ENCODE measurements at regions not wholly inside any gene's neighbourhood (a gene's known extent, or its start where the extent isn't known, plus 50 kb on each side); places are given as distances from the start of the nearest gene placed in this dataset.
"Not testable (repeated sequence)": the region's sequence is repeated elsewhere in the genome, so short reads cannot be mapped to it uniquely, and the experiment has no call there.

DNA sequence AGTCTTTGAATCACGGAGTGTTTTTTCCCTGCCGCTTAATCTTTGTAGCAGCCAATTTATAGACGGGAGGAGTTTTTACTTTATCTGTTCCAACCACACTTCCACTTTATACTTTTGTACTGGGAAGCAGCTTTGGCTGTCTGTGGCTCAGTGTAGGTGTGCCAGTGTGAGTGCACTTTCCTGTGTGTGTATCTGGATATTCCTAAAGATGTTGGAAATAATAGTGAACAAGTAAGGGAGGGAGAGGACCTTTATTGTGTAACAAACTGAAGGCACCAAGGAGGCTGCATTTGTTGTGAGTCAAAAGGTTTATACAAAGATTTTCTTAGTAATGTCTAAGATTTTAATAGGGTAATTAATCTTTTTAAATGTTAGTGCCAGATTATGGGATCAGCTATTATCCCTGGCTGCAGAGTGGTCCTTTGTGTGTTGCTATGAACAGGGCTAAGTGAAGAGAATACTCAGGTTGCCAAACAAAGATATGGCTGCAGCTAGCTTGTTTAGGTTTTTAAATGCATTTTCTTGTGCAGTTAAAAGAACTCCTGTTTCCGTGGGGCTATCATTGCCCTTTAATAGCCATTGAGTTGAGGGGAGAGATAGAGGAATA lies 226.3 kb downstream of the RNF144B start:
- H3K27me3 ChIP-seq (ENCODE audit: insufficient read depth, low read length): peaks cover 18% of the 10 kb centered on the region; the same call in 1 of the 2 replicates
- no peak overlapping the region for H2AFZ ChIP-seq (ENCODE audit: low read length, unreplicated experiment)
- H3K36me3 ChIP-seq (ENCODE audit: insufficient read depth, low read length): no peaks in the 10 kb centered on the region
- no peak overlapping the region for H3K4me3 ChIP-seq (ENCODE audit: low read depth, low read length)
- no peak overlapping the region for H3K27ac ChIP-seq (ENCODE audit: low read depth, low read length)
- H3K4me1 ChIP-seq (ENCODE audit: control insufficient read depth, insufficient read depth, low read length, unreplicated experiment): no peaks in the 10 kb centered on the region
- no peaks in the 10 kb centered on the region for H3K79me2 ChIP-seq (ENCODE audit: control insufficient read depth, insufficient read depth, low read length, unreplicated experiment)

DNA sequence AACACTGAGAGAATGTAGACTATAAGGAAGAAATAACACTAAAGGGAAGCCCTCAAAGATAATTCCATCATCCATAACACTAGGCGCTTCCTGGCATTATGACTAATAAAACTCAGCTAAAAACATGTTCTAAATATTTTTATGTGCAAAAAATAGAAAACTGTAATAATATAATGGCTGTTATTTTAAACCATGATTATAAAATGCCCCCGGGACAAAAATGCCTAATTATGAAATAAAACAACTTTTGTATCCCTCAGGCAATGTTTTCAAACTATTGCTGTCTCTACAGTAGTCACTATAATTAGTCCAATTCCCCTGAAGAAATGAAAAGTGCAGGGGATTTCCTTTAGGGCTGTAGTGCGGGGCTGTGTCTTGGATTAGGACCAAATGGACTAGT lies 242.4 kb downstream of the RNF144B start:
- H3K27me3 ChIP-seq (ENCODE audit: insufficient read depth, low read length): no peaks in the 10 kb centered on the region
- H2AFZ ChIP-seq (ENCODE audit: low read length, unreplicated experiment): no peak overlapping the region
- H3K27ac ChIP-seq (ENCODE audit: low read depth, low read length): no peak overlapping the region
- peaks cover 5% of the 10 kb centered on the region for H3K4me1 ChIP-seq (ENCODE audit: control insufficient read depth, insufficient read depth, low read length, unreplicated experiment)
- no peak overlapping the region for H3K4me3 ChIP-seq (ENCODE audit: low read depth, low read length)
- no peaks in the 10 kb centered on the region for H3K36me3 ChIP-seq (ENCODE audit: insufficient read depth, low read length)
- H3K79me2 ChIP-seq (ENCODE audit: control insufficient read depth, insufficient read depth, low read length, unreplicated experiment): no peaks in the 10 kb centered on the region

- Histone ChIP-seq H3K27ac (ENCODE audit: low read depth, low read length) (peak overlapping the region; percentile 84), H3K4me1 (ENCODE audit: control insufficient read depth, insufficient read depth, low read length, unreplicated experiment) (peaks cover 5% of the 10 kb centered on the region), H3K27me3 (ENCODE audit: insufficient read depth, low read length) (no peaks in the 10 kb centered on the region), H3K79me2 (ENCODE audit: control insufficient read depth, insufficient read depth, low read length, unreplicated experiment) (no peaks in the 10 kb centered on the region), H3K36me3 (ENCODE audit: insufficient read depth, low read length) (no peaks in the 10 kb centered on the region), H2AFZ (ENCODE audit: low read length, unreplicated experiment) (no peak overlapping the region), H3K4me3 (ENCODE audit: low read depth, low read length) (peak overlapping the region; percentile 23; the same call in 1 of the 2 replicates)
Observed at GRCh38 chr6:18632670-18633410, 245.7 kb downstream of the RNF144B start.

- Histone ChIP-seq H3K27ac (ENCODE audit: low read depth, low read length) (no peak overlapping the region), H3K36me3 (ENCODE audit: insufficient read depth, low read length) (no peaks in the 10 kb centered on the region), H3K4me3 (ENCODE audit: low read depth, low read length) (no peak overlapping the region), H3K79me2 (ENCODE audit: control insufficient read depth, insufficient read depth, low read length, unreplicated experiment) (no peaks in the 10 kb centered on the region), H2AFZ (ENCODE audit: low read length, unreplicated experiment) (no peak overlapping the region), H3K4me1 (ENCODE audit: control insufficient read depth, insufficient read depth, low read length, unreplicated experiment) (peaks cover 5% of the 10 kb centered on the region), H3K27me3 (ENCODE audit: insufficient read depth, low read length) (no peaks in the 10 kb centered on the region)
Observed at GRCh38 chr6:18634912-18635311, 247.8 kb downstream of the RNF144B start.

GRCh38 chr6:18640134-18640533 lies 253.0 kb downstream of the RNF144B start:
- Histone ChIP-seq H3K4me3 (ENCODE audit: low read depth, low read length) (no peak overlapping the region), H2AFZ (ENCODE audit: low read length, unreplicated experiment) (no peak overlapping the region), H3K79me2 (ENCODE audit: control insufficient read depth, insufficient read depth, low read length, unreplicated experiment) (no peaks in the 10 kb centered on the region), H3K27ac (ENCODE audit: low read depth, low read length) (no peak overlapping the region), H3K27me3 (ENCODE audit: insufficient read depth, low read length) (no peaks in the 10 kb centered on the region), H3K36me3 (ENCODE audit: insufficient read depth, low read length) (no peaks in the 10 kb centered on the region), H3K4me1 (ENCODE audit: control insufficient read depth, insufficient read depth, low read length, unreplicated experiment) (peaks cover 5% of the 10 kb centered on the region)

GRCh38 chr6:18640754-18641153 lies 253.6 kb downstream of the RNF144B start:
- H3K27ac ChIP-seq (ENCODE audit: low read depth, low read length): no peak overlapping the region
- no peaks in the 10 kb centered on the region for H3K79me2 ChIP-seq (ENCODE audit: control insufficient read depth, insufficient read depth, low read length, unreplicated experiment)
- no peaks in the 10 kb centered on the region for H3K27me3 ChIP-seq (ENCODE audit: insufficient read depth, low read length)
- peaks cover 5% of the 10 kb centered on the region for H3K4me1 ChIP-seq (ENCODE audit: control insufficient read depth, insufficient read depth, low read length, unreplicated experiment)
- H3K4me3 ChIP-seq (ENCODE audit: low read depth, low read length): no peak overlapping the region
- H2AFZ ChIP-seq (ENCODE audit: low read length, unreplicated experiment): no peak overlapping the region
- H3K36me3 ChIP-seq (ENCODE audit: insufficient read depth, low read length): no peaks in the 10 kb centered on the region

- Histone ChIP-seq H3K4me1 (ENCODE audit: control insufficient read depth, insufficient read depth, low read length, unreplicated experiment) (no peaks in the 10 kb centered on the region), H3K27ac (ENCODE audit: low read depth, low read length) (no peak overlapping the region), H3K4me3 (ENCODE audit: low read depth, low read length) (no peak overlapping the region), H3K36me3 (ENCODE audit: insufficient read depth, low read length) (no peaks in the 10 kb centered on the region), H3K79me2 (ENCODE audit: control insufficient read depth, insufficient read depth, low read length, unreplicated experiment) (no peaks in the 10 kb centered on the region), H3K27me3 (ENCODE audit: insufficient read depth, low read length) (peaks cover 13% of the 10 kb centered on the region; the same call in 1 of the 2 replicates), H2AFZ (ENCODE audit: low read length, unreplicated experiment) (no peak overlapping the region)
Observed at GRCh38 chr6:18654821-18655220, 267.7 kb downstream of the RNF144B start.

DNA sequence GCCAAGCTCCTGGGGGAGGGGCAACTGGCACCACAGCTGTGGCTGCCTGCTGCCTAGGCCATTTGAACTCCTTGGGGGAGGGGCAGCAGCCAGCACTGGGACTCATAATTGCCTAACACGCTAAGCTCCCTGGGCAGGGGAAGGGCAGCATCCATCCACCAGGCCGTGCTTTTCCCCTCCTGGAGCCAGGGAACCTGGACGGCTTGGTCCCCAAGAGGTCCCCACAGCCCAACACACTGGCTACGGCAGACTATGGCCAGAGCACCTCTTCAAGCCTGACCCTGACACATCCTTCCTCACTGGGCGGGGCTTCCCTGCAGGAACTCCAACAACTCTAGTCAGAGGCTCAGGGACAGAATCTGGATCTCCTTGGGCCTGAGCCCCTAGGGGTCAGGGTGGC lies 269.4 kb downstream of the RNF144B start:
- no peaks in the 10 kb centered on the region for H3K79me2 ChIP-seq (ENCODE audit: control insufficient read depth, insufficient read depth, low read length, unreplicated experiment)
- H3K27me3 ChIP-seq (ENCODE audit: insufficient read depth, low read length): peaks cover 8% of the 10 kb centered on the region; the same call in 1 of the 2 replicates
- H3K4me1 ChIP-seq (ENCODE audit: control insufficient read depth, insufficient read depth, low read length, unreplicated experiment): no peaks in the 10 kb centered on the region
- H3K4me3 ChIP-seq (ENCODE audit: low read depth, low read length): no peak overlapping the region
- no peak overlapping the region for H2AFZ ChIP-seq (ENCODE audit: low read length, unreplicated experiment)
- no peaks in the 10 kb centered on the region for H3K36me3 ChIP-seq (ENCODE audit: insufficient read depth, low read length)
- H3K27ac ChIP-seq (ENCODE audit: low read depth, low read length): no peak overlapping the region

DNA sequence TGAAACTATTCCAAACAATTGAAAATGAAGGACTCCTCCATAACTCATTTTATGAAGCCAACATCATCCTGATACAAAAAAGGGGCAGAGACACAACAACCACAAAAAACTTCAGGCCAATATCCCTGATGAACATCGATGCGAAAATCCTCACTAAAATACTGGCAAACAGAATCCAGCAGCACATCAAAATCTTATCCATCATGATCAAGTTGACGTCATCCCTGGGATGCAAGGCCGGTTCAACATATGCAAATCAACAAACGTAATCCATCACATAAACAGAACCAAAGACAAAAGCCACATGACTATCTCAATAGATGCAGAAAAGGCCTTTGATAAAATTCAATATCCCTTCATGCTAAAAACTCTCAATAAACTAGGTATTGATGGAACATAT lies 272.8 kb downstream of the RNF144B start:
- not testable (repeated sequence) for H3K27ac ChIP-seq (ENCODE audit: low read depth, low read length); H3K4me1 ChIP-seq (ENCODE audit: control insufficient read depth, insufficient read depth, low read length, unreplicated experiment); H3K27me3 ChIP-seq (ENCODE audit: insufficient read depth, low read length); H3K4me3 ChIP-seq (ENCODE audit: low read depth, low read length); H3K36me3 ChIP-seq (ENCODE audit: insufficient read depth, low read length); H2AFZ ChIP-seq (ENCODE audit: low read length, unreplicated experiment); H3K79me2 ChIP-seq (ENCODE audit: control insufficient read depth, insufficient read depth, low read length, unreplicated experiment)

GRCh38 chr6:18663011-18663410 lies 275.9 kb downstream of the RNF144B start:
- Histone ChIP-seq H3K79me2 (ENCODE audit: control insufficient read depth, insufficient read depth, low read length, unreplicated experiment) (no peaks in the 10 kb centered on the region), H3K36me3 (ENCODE audit: insufficient read depth, low read length) (no peaks in the 10 kb centered on the region), H3K27me3 (ENCODE audit: insufficient read depth, low read length) (no peaks in the 10 kb centered on the region), H2AFZ (ENCODE audit: low read length, unreplicated experiment) (no peak overlapping the region), H3K4me1 (ENCODE audit: control insufficient read depth, insufficient read depth, low read length, unreplicated experiment) (no peaks in the 10 kb centered on the region), H3K27ac (ENCODE audit: low read depth, low read length) (no peak overlapping the region), H3K4me3 (ENCODE audit: low read depth, low read length) (no peak overlapping the region)

DNA sequence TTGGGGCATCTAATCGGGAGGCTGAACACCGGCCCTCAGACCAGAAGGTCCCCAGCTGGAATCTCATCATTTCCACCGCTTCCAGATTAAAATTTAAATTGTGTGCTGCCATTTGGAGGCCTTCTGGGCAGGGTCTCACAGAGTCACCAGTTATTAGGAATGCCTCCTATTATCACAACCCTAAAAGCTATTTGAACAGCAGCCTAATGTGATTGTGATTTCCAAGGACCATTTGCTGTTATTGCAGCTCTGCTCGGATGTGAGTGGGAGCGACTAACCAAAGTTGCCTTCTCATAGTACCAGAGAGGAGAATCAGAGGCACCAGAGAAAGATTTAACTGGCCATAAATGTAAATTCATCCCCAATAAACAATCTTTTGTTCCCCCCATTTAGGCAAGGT lies 277.3 kb downstream of the RNF144B start:
- H3K79me2 ChIP-seq (ENCODE audit: control insufficient read depth, insufficient read depth, low read length, unreplicated experiment): no peaks in the 10 kb centered on the region
- H3K36me3 ChIP-seq (ENCODE audit: insufficient read depth, low read length): no peaks in the 10 kb centered on the region
- H3K4me3 ChIP-seq (ENCODE audit: low read depth, low read length): no peak overlapping the region
- H3K27ac ChIP-seq (ENCODE audit: low read depth, low read length): no peak overlapping the region
- no peaks in the 10 kb centered on the region for H3K4me1 ChIP-seq (ENCODE audit: control insufficient read depth, insufficient read depth, low read length, unreplicated experiment)
- no peaks in the 10 kb centered on the region for H3K27me3 ChIP-seq (ENCODE audit: insufficient read depth, low read length)
- no peak overlapping the region for H2AFZ ChIP-seq (ENCODE audit: low read length, unreplicated experiment)
